Activated CD4-positive, alpha-beta T cell treated with anti-CD3 and anti-CD28 coated beads, Interleukin-2, amount 10 ng/mL, durations not matched to agents 7 days and 5 days (primary cell): ENCODE measurements at regions not wholly inside any gene's neighbourhood (a gene's known extent, or its start where the extent isn't known, plus 50 kb on each side); places are given as distances from the start of the nearest gene placed in this dataset.
"Not testable (repeated sequence)": the region's sequence is repeated elsewhere in the genome, so short reads cannot be mapped to it uniquely, and the experiment has no call there.

Source experiments
- CTCF ChIA-PET: fragments of 350-600 bp; sonication (Branson Sonifier 250); formaldehyde crosslinking; loops from one replicate; lab custom pipeline; 2021; ENCODE audit warnings: antibody characterized with exemption; lab: Charles Lee
- POLR2A ChIA-PET: fragments of 350-600 bp; sonication (Branson Sonifier 250); formaldehyde crosslinking; loops from one replicate; lab custom pipeline; 2021; ENCODE audit warnings: antibody characterized with exemption; lab: Charles Lee
- DNase-seq: peaks from one replicate; pipeline ENCODE4 v3.0.0-alpha.2; 2020
- H3K27ac Mint-ChIP-seq: one replicate; pipeline ENCODE4 v1.8.0; 2021; ENCODE audit warnings: mild to moderate bottlenecking, moderate library complexity, mixed read lengths
- H3K27me3 Mint-ChIP-seq: one replicate; pipeline ENCODE4 v1.8.0; 2021; ENCODE audit warnings: mixed read lengths
- H3K36me3 Mint-ChIP-seq: one replicate; pipeline ENCODE4 v1.8.0; 2021; ENCODE audit warnings: low read depth, mixed read lengths
- H3K4me1 Mint-ChIP-seq: one replicate; pipeline ENCODE4 v1.8.0; 2021; ENCODE audit warnings: mixed read lengths
- H3K4me3 Mint-ChIP-seq: one replicate; pipeline ENCODE4 v1.8.0; 2021; ENCODE audit warnings: mild to moderate bottlenecking, moderate library complexity, mixed read lengths
- H3K9me3 Mint-ChIP-seq: one replicate; pipeline ENCODE4 v1.8.0; 2021; ENCODE audit warnings: mixed read lengths

GRCh38 chr10:4398602-4399001 lies 427.4 kb upstream of the AKR1E2 start:
- CTCF ChIA-PET = no interaction called here
- Mint-ChIP-seq H3K27ac (no peak overlapping the region), H3K9me3 (no peaks in the 10 kb centered on the region), H3K27me3 (no peaks in the 10 kb centered on the region), H3K36me3 (no peaks in the 10 kb centered on the region), H3K4me1 (no peaks in the 10 kb centered on the region), H3K4me3 (no peak overlapping the region)
- POLR2A ChIA-PET = no interaction called here
- DNase-seq = no peak

- Mint-ChIP-seq H3K4me3 (no peak overlapping the region), H3K9me3 (no peaks in the 10 kb centered on the region), H3K27ac (no peak overlapping the region), H3K27me3 (no peaks in the 10 kb centered on the region), H3K4me1 (no peaks in the 10 kb centered on the region), H3K36me3 (no peaks in the 10 kb centered on the region)
- ChIA-PET POLR2A (no interaction called here), CTCF (no interaction called here)
- no peak for DNase-seq
These were observed 428.7 kb upstream of the AKR1E2 start for GRCh38 chr10:4397337-4397736.

GRCh38 chr10:4396401-4397283 lies 429.4 kb upstream of the AKR1E2 start:
- no peak for DNase-seq
- Mint-ChIP-seq H3K4me1 (no peaks in the 10 kb centered on the region), H3K36me3 (no peaks in the 10 kb centered on the region), H3K27me3 (no peaks in the 10 kb centered on the region), H3K27ac (no peak overlapping the region), H3K9me3 (no peaks in the 10 kb centered on the region), H3K4me3 (no peak overlapping the region)
- ChIA-PET CTCF (interaction anchor here (0.6 kb wide), 1 partner anchor 1009 kb away, joined by 5 read pairs; no protein-coding TSS in a partner anchor), POLR2A (no interaction called here)

GRCh38 chr10:4395731-4396130 lies 430.3 kb upstream of the AKR1E2 start:
- Mint-ChIP-seq H3K36me3 (no peaks in the 10 kb centered on the region), H3K9me3 (no peaks in the 10 kb centered on the region), H3K27ac (no peak overlapping the region), H3K4me1 (no peaks in the 10 kb centered on the region), H3K4me3 (no peak overlapping the region), H3K27me3 (no peaks in the 10 kb centered on the region)
- no peak for DNase-seq
- CTCF ChIA-PET = no interaction called here
- POLR2A ChIA-PET = no interaction called here

GRCh38 chr10:4394455-4394854 lies 431.6 kb upstream of the AKR1E2 start:
- H3K27ac Mint-ChIP-seq, H3K4me1 Mint-ChIP-seq, H3K9me3 Mint-ChIP-seq, H3K4me3 Mint-ChIP-seq, POLR2A ChIA-PET, DNase-seq, H3K27me3 Mint-ChIP-seq, H3K36me3 Mint-ChIP-seq, CTCF ChIA-PET: not testable (repeated sequence)

GRCh38 chr10:4391683-4392082 lies 434.3 kb upstream of the AKR1E2 start:
- POLR2A ChIA-PET = no interaction called here
- H3K27me3 Mint-ChIP-seq = peaks cover 4% of the 10 kb centered on the region
- CTCF ChIA-PET = no interaction called here
- no peaks in the 10 kb centered on the region for H3K4me1 Mint-ChIP-seq
- H3K27ac Mint-ChIP-seq = no peak overlapping the region
- H3K36me3 Mint-ChIP-seq = no peaks in the 10 kb centered on the region
- no peaks in the 10 kb centered on the region for H3K9me3 Mint-ChIP-seq
- H3K4me3 Mint-ChIP-seq = no peak overlapping the region
- DNase-seq = no peak

GRCh38 chr10:4390219-4390618 lies 435.8 kb upstream of the AKR1E2 start:
- H3K36me3 Mint-ChIP-seq = no peaks in the 10 kb centered on the region
- H3K4me1 Mint-ChIP-seq = no peaks in the 10 kb centered on the region
- peaks cover 5% of the 10 kb centered on the region for H3K27me3 Mint-ChIP-seq
- no peak overlapping the region for H3K4me3 Mint-ChIP-seq
- no peak for DNase-seq
- H3K27ac Mint-ChIP-seq = no peak overlapping the region
- CTCF ChIA-PET = interaction anchor here (0.6 kb wide), 1 partner anchor 16 kb away, joined by 3 read pairs; no protein-coding TSS in a partner anchor
- POLR2A ChIA-PET = no interaction called here
- H3K9me3 Mint-ChIP-seq = no peaks in the 10 kb centered on the region

GRCh38 chr10:4385231-4385870 lies 440.7 kb upstream of the AKR1E2 start:
- H3K27me3 Mint-ChIP-seq = peaks cover 9% of the 10 kb centered on the region
- DNase-seq = no peak
- no peaks in the 10 kb centered on the region for H3K9me3 Mint-ChIP-seq
- ChIA-PET CTCF (no interaction called here), POLR2A (no interaction called here)
- H3K36me3 Mint-ChIP-seq = no peaks in the 10 kb centered on the region
- H3K4me3 Mint-ChIP-seq = no peak overlapping the region
- no peak overlapping the region for H3K27ac Mint-ChIP-seq
- H3K4me1 Mint-ChIP-seq = no peaks in the 10 kb centered on the region

- Mint-ChIP-seq H3K4me1 (no peaks in the 10 kb centered on the region), H3K27me3 (peaks cover 9% of the 10 kb centered on the region), H3K27ac (no peak overlapping the region), H3K36me3 (no peaks in the 10 kb centered on the region), H3K9me3 (no peaks in the 10 kb centered on the region), H3K4me3 (no peak overlapping the region)
- CTCF ChIA-PET = no interaction called here
- DNase-seq = no peak
- POLR2A ChIA-PET = no interaction called here
These were observed 441.8 kb upstream of the AKR1E2 start for GRCh38 chr10:4384245-4384644.

- H3K36me3 Mint-ChIP-seq = no peaks in the 10 kb centered on the region
- no peak overlapping the region for H3K4me3 Mint-ChIP-seq
- no peak for DNase-seq
- no peaks in the 10 kb centered on the region for H3K4me1 Mint-ChIP-seq
- POLR2A ChIA-PET = no interaction called here
- H3K27me3 Mint-ChIP-seq = peaks cover 9% of the 10 kb centered on the region
- H3K9me3 Mint-ChIP-seq = no peaks in the 10 kb centered on the region
- H3K27ac Mint-ChIP-seq = no peak overlapping the region
- CTCF ChIA-PET = no interaction called here
These were observed 442.3 kb upstream of the AKR1E2 start for GRCh38 chr10:4383651-4384098.

- ChIA-PET CTCF (no interaction called here), POLR2A (no interaction called here)
- Mint-ChIP-seq H3K36me3 (no peaks in the 10 kb centered on the region), H3K4me1 (no peaks in the 10 kb centered on the region), H3K4me3 (no peak overlapping the region), H3K9me3 (no peaks in the 10 kb centered on the region), H3K27ac (no peak overlapping the region), H3K27me3 (peaks cover 6% of the 10 kb centered on the region)
- DNase-seq = no peak
These were observed 443.2 kb upstream of the AKR1E2 start for GRCh38 chr10:4382811-4383210.

- no peak for DNase-seq
- CTCF ChIA-PET = no interaction called here
- Mint-ChIP-seq H3K4me3 (no peak overlapping the region), H3K27me3 (peaks cover 41% of the 10 kb centered on the region), H3K9me3 (no peaks in the 10 kb centered on the region), H3K36me3 (no peaks in the 10 kb centered on the region), H3K4me1 (no peaks in the 10 kb centered on the region), H3K27ac (no peak overlapping the region)
- POLR2A ChIA-PET = no interaction called here
These were observed 452.4 kb upstream of the AKR1E2 start for GRCh38 chr10:4373612-4374011.

- POLR2A ChIA-PET = no interaction called here
- CTCF ChIA-PET = no interaction called here
These were observed 452.9 kb upstream of the AKR1E2 start for GRCh38 chr10:4373098-4373497.

More at GRCh38 chr10:4373098-4373497, 452.9 kb upstream of the AKR1E2 start:
- no peak overlapping the region for H3K4me3 Mint-ChIP-seq
- no peaks in the 10 kb centered on the region for H3K9me3 Mint-ChIP-seq
- no peaks in the 10 kb centered on the region for H3K36me3 Mint-ChIP-seq
- no peak overlapping the region for H3K27ac Mint-ChIP-seq
- no peak for DNase-seq
- H3K27me3 Mint-ChIP-seq = peaks cover 45% of the 10 kb centered on the region
- no peaks in the 10 kb centered on the region for H3K4me1 Mint-ChIP-seq
